ENCODE measurements at regions not wholly inside any gene's neighbourhood (a gene's known extent, or its start where the extent isn't known, plus 50 kb on each side); places are given as distances from the start of the nearest gene placed in this dataset.

- POLR2A ChIA-PET, result no interaction called here
- TF ChIP-seq AFF4 (CRISPR knock-in tag; IDR thresholded peaks at IDR 0.05; ENCODE audit: borderline replicate concordance) (no peak), FOXP4 (CRISPR knock-in tag; IDR thresholded peaks at IDR 0.05) (no peak), PRRX2 (CRISPR knock-in tag; IDR thresholded peaks at IDR 0.05) (no peak), FOXP1 (CRISPR knock-in tag; IDR thresholded peaks at IDR 0.05; ENCODE audit: borderline replicate concordance) (no peak), MXD4 (CRISPR knock-in tag; IDR thresholded peaks at IDR 0.05; ENCODE audit: borderline replicate concordance) (no peak), GRHL2 (CRISPR knock-in tag; IDR thresholded peaks at IDR 0.05; ENCODE audit: insufficient replicate concordance, severe bottlenecking) (no peak), NR3C1 (CRISPR knock-in tag; conservative IDR thresholded peaks at IDR 0.05; ENCODE audit: low read depth) (no peak), JAZF1 (CRISPR knock-in tag; IDR thresholded peaks at IDR 0.05) (no peak), NFYB (CRISPR knock-in tag; conservative IDR thresholded peaks at IDR 0.05; ENCODE audit: low read depth) (no peak), MLX (CRISPR knock-in tag; IDR thresholded peaks at IDR 0.05) (no peak)
- H3K36me3 Mint-ChIP-seq, result peaks cover 3% of the 10 kb centered on the region; the same call in 1 of the 2 replicates
- H3K27me3 Mint-ChIP-seq (ENCODE audit: low read depth), result no peaks in the 10 kb centered on the region
- H3K27ac Mint-ChIP-seq, result no peak overlapping the region
- peaks cover 16% of the 10 kb centered on the region for H3K9me3 Mint-ChIP-seq
- DNase-seq (ENCODE audit: low spot score) (no peak), ATAC-seq (no peak)
- H3K4me1 Mint-ChIP-seq, result peaks cover 5% of the 10 kb centered on the region
- CTCF ChIA-PET, result no interaction called here
- no peak overlapping the region for H3K4me3 Mint-ChIP-seq
These were observed 260.8 kb upstream of the PGRMC2 start for GRCh38 chr4:128548381-128548780.

- POLR2A ChIA-PET, result no interaction called here
- no peak overlapping the region for H3K4me3 Mint-ChIP-seq
- no peaks in the 10 kb centered on the region for H3K4me1 Mint-ChIP-seq
- H3K27me3 Mint-ChIP-seq (ENCODE audit: low read depth), result no peaks in the 10 kb centered on the region
- no peaks in the 10 kb centered on the region for H3K36me3 Mint-ChIP-seq
- no peak for DNase-seq (ENCODE audit: low spot score)
- TF ChIP-seq EMX1 (CRISPR knock-in tag; IDR thresholded peaks at IDR 0.05), result no peak
- TF ChIP-seq FOXK1 (CRISPR knock-in tag; IDR thresholded peaks at IDR 0.05), result no peak
- TF ChIP-seq ZNF121 (CRISPR knock-in tag; IDR thresholded peaks at IDR 0.05), result no peak
- no peaks in the 10 kb centered on the region for H3K9me3 Mint-ChIP-seq
- CTCF ChIA-PET, result no interaction called here
- no peak overlapping the region for H3K27ac Mint-ChIP-seq
- no peak for ATAC-seq
These were observed 256.7 kb upstream of the PGRMC2 start for GRCh38 chr4:128544272-128544671.

- CTCF ChIA-PET, result no interaction called here
- Mint-ChIP-seq H3K9me3 (no peaks in the 10 kb centered on the region), H3K4me1 (no peaks in the 10 kb centered on the region), H3K4me3 (no peak overlapping the region), H3K27ac (no peak overlapping the region), H3K36me3 (no peaks in the 10 kb centered on the region), H3K27me3 (ENCODE audit: low read depth) (no peaks in the 10 kb centered on the region; the same call in 1 of the 2 replicates)
- POLR2A ChIA-PET, result no interaction called here
- DNase-seq (ENCODE audit: low spot score) (no peak), ATAC-seq (no peak)
- TF ChIP-seq ETV6 (CRISPR knock-in tag; IDR thresholded peaks at IDR 0.05), result no peak
- TF ChIP-seq TCF7 (CRISPR knock-in tag; IDR thresholded peaks at IDR 0.05; ENCODE audit: low read depth), result no peak
- no peak for TF ChIP-seq EMX1 (CRISPR knock-in tag; IDR thresholded peaks at IDR 0.05)
- TF ChIP-seq SMAD4 (CRISPR knock-in tag; IDR thresholded peaks at IDR 0.05), result no peak
- TF ChIP-seq AFF4 (CRISPR knock-in tag; IDR thresholded peaks at IDR 0.05; ENCODE audit: borderline replicate concordance), result no peak
- TF ChIP-seq FOXP4 (CRISPR knock-in tag; IDR thresholded peaks at IDR 0.05), result no peak
- TF ChIP-seq ZBTB43 (CRISPR knock-in tag; IDR thresholded peaks at IDR 0.05), result no peak
- no peak for TF ChIP-seq ATF3 (CRISPR knock-in tag; conservative IDR thresholded peaks at IDR 0.05)
These were observed 256.1 kb upstream of the PGRMC2 start for GRCh38 chr4:128543696-128544095.
